ENCODE measurements at regions not wholly inside any gene's neighbourhood (a gene's known extent, or its start where the extent isn't known, plus 50 kb on each side); places are given as distances from the start of the nearest gene placed in this dataset.
"Not testable (repeated sequence)": the region's sequence is repeated elsewhere in the genome, so short reads cannot be mapped to it uniquely, and the experiment has no call there.

DNA sequence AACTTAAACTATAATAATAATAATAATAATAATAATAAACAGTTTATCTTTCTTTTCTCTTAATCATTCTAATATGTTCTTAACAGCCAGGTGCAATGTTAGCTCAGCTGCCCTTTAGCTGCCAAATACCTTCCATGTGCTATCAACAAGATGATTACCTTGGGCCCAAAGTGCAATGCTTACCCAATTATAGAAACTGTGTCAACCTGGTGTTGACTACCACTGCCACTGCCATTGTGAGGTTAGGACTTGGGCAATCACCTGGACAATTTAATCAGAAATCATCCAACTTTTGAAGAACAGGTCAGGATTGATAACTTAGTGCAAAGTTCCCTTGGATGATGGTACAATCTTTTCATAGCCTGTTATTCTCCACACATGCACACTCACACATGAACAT is 371.8 kb upstream of the SALL1 start:
- DNase-seq (ENCODE audit: low read depth in 2 of 3, low spot score in 2 of 3) = no peak

GRCh38 chr16:51516960-51517359 is 365.9 kb upstream of the SALL1 start:
- DNase-seq (ENCODE audit: low read depth in 2 of 3, low spot score in 2 of 3) = not testable (repeated sequence)

- no peak for DNase-seq (ENCODE audit: low read depth in 2 of 3, low spot score in 2 of 3)
These were observed 359.3 kb upstream of the SALL1 start for GRCh38 chr16:51510416-51510815.

- DNase-seq (ENCODE audit: low read depth in 2 of 3, low spot score in 2 of 3) = no peak
These were observed 358.3 kb upstream of the SALL1 start for GRCh38 chr16:51509336-51509735.

GRCh38 chr16:51508490-51509212 is 357.6 kb upstream of the SALL1 start:
- DNase-seq (ENCODE audit: low read depth in 2 of 3, low spot score in 2 of 3) = no peak

GRCh38 chr16:51507286-51507685 is 356.2 kb upstream of the SALL1 start:
- DNase-seq (ENCODE audit: low read depth in 2 of 3, low spot score in 2 of 3) = no peak

DNA sequence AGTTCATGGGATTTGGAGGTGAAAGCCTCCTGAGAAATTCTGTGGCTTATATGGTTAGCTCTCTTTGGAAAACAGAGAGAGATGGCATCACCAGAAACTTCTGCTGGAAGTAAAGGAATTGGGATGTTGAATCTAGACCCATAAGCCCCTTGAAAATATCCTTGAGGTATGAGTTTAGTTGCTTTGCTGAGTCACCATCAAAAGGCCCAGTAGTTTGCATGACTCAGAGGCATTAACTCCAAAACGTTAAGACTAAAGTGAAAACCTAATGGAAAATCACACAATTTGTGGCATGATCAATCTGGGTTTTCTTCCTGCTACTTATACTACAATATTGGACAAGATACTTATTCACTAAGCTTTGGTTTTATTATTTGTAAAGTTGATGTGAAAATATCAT is 349.2 kb upstream of the SALL1 start:
- DNase-seq (ENCODE audit: low read depth in 2 of 3, low spot score in 2 of 3) = no peak

DNA sequence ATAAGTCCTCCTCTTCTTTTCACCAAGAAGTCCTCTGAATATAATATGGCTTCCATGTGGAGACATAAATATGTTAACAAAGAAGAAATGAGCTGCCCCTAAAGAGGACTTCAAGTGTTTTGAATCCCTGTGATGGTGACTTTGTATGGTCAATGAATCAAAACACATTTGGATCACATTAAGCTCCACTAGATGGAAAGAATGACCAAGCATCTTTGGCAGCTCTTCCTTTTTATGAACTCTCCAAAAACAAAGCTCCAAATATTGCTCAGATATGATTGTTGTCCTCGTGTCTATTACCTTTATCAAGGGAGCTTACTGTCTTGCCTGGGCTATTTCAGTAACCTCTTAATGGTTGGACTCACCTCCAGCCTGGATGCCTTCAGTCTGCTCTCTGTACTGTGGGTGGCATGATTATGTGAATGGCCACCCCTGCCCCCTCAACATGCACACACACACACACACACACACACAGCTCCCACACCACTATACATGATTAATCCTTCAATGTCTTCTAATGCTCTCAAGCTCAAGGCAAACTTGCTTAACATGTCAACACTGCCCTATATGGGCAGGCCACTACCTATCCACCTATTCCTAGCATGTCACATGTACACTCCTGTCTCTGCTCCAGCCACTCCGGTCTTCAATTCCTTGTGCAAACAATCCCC is 346.6 kb upstream of the SALL1 start:
- no peak for DNase-seq (ENCODE audit: low read depth in 2 of 3, low spot score in 2 of 3)

DNA sequence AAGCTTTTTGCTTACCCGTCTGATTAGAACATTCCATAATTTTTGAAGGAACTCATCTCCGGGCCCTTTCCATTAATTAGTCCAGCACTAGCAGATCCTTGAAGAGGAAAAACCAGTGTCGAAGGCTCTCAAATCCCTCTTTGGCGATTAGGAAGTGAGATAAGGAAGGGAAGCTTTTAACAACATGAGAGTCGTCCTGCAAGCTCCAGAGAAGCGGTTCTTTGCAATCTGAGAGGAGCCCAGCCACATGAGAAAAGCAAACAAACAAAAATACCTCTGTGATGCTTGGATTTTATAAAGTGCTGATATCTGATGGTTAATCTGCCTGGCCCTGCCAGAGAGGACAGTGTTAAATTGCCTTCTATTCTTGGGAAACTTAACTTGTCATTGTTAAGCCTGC is 339.8 kb upstream of the SALL1 start:
- DNase-seq (ENCODE audit: low read depth in 2 of 3, low spot score in 2 of 3) = no peak

DNA sequence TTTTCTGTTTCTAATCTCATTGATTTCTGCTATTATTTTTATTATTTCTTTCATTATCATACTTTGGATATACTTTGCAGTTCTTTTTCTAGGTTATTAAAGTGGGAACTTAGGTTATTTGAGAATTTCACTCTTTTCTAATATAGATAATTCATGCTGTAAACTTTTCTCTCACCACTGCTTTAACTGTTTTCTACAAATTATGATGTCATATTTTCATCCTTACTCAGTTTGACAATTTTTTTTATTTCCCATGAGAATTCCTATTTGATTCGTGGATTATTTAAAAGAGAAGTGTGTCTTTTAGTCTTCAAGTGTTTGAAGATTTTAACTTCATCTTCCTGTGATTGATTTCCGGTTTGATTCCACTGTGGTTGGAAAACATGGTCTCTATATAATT is 336.8 kb upstream of the SALL1 start:
- no peak for DNase-seq (ENCODE audit: low read depth in 2 of 3, low spot score in 2 of 3)

GRCh38 chr16:51474414-51475091 is 323.5 kb upstream of the SALL1 start:
- no peak for DNase-seq (ENCODE audit: low read depth in 2 of 3, low spot score in 2 of 3)

DNA sequence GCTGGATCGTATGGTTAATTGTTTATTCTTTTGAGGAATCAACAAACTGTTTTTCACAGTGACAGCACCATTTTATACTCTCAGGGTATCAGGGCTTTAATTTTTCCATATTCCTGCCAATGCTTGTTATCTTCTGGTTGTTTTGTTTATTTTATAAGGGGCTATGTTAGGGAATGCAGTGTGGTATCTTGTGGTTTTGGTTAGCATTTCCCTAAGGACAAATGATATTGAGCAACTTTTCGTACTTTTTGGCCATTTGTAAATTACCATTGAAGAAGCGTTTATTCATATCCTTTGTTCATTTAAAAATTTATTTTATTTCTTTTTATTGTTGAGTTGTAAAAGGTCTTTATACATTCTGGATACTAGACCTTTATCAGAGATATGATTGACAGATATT is 322.0 kb upstream of the SALL1 start:
- no peak for DNase-seq (ENCODE audit: low read depth in 2 of 3, low spot score in 2 of 3)

DNA sequence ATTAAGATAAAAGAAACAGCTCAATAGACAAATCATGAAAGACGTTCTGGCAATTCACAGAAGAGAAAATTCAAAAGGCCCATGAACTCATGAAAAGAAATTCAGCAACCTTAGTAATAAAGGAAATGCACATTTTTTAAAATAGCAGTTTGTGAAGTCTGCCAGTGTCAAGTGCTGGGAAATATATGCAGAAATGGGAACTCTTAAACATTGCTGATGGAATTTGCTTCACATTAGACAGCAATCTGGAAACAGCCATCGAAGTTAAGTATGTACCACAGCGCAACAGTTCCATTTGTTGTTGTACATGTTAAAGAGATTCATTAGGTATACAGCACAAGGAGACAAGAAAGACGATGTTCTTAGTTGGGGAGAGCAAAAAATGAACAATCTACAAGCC is 319.4 kb upstream of the SALL1 start:
- no peak for DNase-seq (ENCODE audit: low read depth in 2 of 3, low spot score in 2 of 3)

DNA sequence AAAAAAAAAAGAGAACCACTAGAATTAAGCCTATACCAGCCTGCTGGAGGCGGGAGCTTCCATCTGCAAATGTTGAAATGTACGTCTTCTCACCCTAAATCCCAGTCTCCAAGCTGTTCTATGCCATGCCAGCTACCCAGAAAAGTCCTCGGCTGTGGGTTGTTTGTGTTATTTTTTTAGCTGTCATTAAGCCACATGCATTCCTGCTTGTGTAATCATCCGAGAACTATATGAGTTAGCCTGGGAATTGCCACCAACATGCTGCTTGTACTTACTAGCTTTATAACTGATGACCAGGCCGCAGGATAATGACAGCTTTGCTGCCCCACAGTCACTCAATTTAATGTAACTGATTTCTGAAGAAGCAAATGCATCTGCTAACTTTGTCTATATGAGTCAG is 313.9 kb upstream of the SALL1 start:
- DNase-seq (ENCODE audit: low read depth in 2 of 3, low spot score in 2 of 3) = no peak

DNA sequence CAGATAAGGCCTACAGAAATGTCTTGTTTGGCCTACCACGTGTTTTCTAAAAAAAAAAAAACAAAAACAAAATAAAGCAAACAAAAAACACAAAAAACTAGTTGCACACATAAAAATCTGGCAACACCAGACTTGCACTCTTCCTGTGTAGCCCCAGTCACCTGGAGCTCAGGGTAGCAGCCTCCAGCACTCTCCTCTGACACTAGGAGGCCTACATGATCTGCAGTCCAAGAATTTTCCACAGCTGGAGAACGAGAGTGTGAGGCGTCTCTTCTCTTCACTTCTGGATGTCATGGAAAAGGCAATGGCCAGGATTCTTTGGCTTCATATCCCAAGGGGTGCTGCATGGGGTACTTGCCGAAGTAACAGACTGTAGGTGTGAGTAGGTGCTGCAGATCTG is 310.2 kb upstream of the SALL1 start:
- DNase-seq (ENCODE audit: low read depth in 2 of 3, low spot score in 2 of 3) = no peak

GRCh38 chr16:51458356-51459140 is 307.5 kb upstream of the SALL1 start:
- no peak for DNase-seq (ENCODE audit: low read depth in 2 of 3, low spot score in 2 of 3)

DNA sequence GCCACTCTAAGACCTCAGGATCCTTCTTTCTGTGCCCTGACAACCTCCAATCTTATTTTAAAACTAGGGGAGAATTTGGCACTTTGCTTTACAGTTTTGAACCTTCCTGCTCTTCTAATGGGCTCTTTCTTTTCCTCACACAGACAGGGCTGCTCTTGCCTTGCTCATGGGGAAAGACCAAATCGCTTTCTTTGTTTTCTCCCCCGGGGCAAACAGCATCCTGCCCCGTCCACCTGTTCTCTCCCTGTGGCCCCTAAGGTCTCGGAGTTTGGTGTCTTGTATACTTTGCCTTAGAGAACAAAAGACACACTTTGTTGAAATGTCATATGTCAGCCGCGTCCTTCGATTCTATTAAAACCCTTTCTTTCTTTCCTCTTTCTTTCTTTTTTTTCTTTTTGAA is 306.7 kb upstream of the SALL1 start:
- no peak for DNase-seq (ENCODE audit: low read depth in 2 of 3, low spot score in 2 of 3)

DNA sequence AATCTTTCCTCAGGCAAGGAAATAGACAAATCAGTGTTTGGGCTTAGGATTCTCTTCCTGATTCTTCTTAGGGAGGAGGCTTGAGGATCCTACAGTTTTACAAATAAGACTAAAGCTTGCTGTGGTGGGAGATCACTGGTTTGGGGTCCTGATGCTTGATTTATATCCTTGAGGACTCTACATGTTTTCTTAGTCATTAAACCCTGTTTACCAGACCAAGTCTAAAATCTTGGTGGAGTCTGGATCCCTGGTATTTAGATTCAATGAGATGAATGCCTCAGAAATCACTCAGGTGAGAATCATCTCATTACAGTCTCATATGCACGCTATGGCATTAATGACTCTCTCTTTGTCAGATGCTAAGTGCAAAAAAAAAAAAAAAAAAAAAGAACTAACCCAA is 304.3 kb upstream of the SALL1 start:
- no peak for DNase-seq (ENCODE audit: low read depth in 2 of 3, low spot score in 2 of 3)

DNA sequence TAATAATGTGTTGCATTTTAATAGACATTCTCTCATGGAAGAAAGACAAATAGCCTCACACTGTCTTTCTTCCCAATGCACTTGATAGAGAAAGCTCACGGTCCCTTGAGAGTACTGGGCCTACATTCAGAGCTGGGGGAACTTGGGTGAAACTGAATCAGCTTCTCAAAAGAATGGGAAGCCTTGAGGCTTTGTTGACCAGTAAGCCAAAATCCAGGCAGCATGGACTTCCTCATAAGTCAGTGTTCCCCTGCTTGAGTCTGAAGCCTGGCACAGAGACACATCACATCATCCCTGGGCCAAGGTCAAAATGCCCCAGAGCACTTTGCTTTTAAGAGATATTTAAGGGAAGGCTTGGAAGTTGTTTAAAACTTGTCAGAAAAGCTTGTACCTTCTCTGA is 302.2 kb upstream of the SALL1 start:
- no peak for DNase-seq (ENCODE audit: low read depth in 2 of 3, low spot score in 2 of 3)

- DNase-seq (ENCODE audit: low read depth in 2 of 3, low spot score in 2 of 3) = no peak
These were observed 299.8 kb upstream of the SALL1 start for GRCh38 chr16:51450909-51451308.

- no peak for DNase-seq (ENCODE audit: low read depth in 2 of 3, low spot score in 2 of 3)
These were observed 299.3 kb upstream of the SALL1 start for GRCh38 chr16:51450376-51450775.
